ENCODE measurements at regions not wholly inside any gene's neighbourhood (a gene's known extent, or its start where the extent isn't known, plus 50 kb on each side); places are given as distances from the start of the nearest gene placed in this dataset.

DNA sequence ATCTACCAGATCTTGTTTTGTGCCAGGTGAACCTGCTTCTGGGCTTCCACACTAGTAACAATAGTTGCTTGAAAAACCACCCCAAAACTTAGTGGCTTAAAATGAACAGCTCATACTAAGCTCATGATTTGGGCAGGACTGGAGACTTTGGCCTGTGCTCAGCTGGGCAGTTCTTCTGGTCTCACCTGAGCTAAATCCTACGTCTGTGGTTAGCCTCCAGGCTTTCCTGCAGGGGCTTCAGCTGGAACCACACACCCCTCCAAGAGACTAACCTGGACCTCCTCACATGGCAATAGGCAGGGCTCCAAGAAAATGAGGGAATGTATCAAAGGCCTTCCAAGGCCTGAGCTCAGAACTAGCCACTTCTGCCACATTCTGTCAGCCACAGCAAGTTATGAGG, 144.1 kb downstream of the CD8B2 start:
- TF ChIP-seq, protein P1, sequence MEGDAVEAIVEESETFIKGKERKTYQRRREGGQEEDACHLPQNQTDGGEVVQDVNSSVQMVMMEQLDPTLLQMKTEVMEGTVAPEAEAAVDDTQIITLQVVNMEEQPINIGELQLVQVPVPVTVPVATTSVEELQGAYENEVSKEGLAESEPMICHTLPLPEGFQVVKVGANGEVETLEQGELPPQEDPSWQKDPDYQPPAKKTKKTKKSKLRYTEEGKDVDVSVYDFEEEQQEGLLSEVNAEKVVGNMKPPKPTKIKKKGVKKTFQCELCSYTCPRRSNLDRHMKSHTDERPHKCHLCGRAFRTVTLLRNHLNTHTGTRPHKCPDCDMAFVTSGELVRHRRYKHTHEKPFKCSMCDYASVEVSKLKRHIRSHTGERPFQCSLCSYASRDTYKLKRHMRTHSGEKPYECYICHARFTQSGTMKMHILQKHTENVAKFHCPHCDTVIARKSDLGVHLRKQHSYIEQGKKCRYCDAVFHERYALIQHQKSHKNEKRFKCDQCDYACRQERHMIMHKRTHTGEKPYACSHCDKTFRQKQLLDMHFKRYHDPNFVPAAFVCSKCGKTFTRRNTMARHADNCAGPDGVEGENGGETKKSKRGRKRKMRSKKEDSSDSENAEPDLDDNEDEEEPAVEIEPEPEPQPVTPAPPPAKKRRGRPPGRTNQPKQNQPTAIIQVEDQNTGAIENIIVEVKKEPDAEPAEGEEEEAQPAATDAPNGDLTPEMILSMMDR (conservative IDR thresholded peaks at IDR 0.05; ENCODE audit: low read depth, low read length), result no peak
- TF ChIP-seq MAZ (IDR thresholded peaks at IDR 0.05; ENCODE audit: borderline replicate concordance, low read depth, low read length), result no peak
- TF ChIP-seq, protein P2, sequence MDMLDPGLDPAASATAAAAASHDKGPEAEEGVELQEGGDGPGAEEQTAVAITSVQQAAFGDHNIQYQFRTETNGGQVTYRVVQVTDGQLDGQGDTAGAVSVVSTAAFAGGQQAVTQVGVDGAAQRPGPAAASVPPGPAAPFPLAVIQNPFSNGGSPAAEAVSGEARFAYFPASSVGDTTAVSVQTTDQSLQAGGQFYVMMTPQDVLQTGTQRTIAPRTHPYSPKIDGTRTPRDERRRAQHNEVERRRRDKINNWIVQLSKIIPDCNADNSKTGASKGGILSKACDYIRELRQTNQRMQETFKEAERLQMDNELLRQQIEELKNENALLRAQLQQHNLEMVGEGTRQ (IDR thresholded peaks at IDR 0.05; ENCODE audit: low read depth, low read length), result no peak
- TF ChIP-seq POLR2A (IDR thresholded peaks at IDR 0.05; ENCODE audit: low read depth, low read length), result no peak
- no peak for TF ChIP-seq MXI1 (IDR thresholded peaks at IDR 0.05; ENCODE audit: borderline replicate concordance, low read depth, low read length)
- no peak for TF ChIP-seq MAFK (IDR thresholded peaks at IDR 0.05; ENCODE audit: low read depth, low read length)
- TF ChIP-seq, protein P3, sequence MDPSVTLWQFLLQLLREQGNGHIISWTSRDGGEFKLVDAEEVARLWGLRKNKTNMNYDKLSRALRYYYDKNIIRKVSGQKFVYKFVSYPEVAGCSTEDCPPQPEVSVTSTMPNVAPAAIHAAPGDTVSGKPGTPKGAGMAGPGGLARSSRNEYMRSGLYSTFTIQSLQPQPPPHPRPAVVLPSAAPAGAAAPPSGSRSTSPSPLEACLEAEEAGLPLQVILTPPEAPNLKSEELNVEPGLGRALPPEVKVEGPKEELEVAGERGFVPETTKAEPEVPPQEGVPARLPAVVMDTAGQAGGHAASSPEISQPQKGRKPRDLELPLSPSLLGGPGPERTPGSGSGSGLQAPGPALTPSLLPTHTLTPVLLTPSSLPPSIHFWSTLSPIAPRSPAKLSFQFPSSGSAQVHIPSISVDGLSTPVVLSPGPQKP (IDR thresholded peaks at IDR 0.05; ENCODE audit: borderline replicate concordance, low read depth, low read length), result no peak
- no peak for TF ChIP-seq NFE2L2 (IDR thresholded peaks at IDR 0.05; ENCODE audit: low read depth, low read length)
- TF ChIP-seq RAD21 (IDR thresholded peaks at IDR 0.05; ENCODE audit: low read length), result no peak
- no peak for TF ChIP-seq SMC3 (IDR thresholded peaks at IDR 0.05; ENCODE audit: low read depth, low read length)

Measured in IMR-90 (cell line).